HepG2 (cell line): ENCODE measurements at regions not wholly inside any gene's neighbourhood (a gene's known extent, or its start where the extent isn't known, plus 50 kb on each side); places are given as distances from the start of the nearest gene placed in this dataset.

ENCODE experiments used
- ATAC-seq: fragments of 200-7000 bp; cut with Tn5 transposase; 3 replicates; pipeline ENCODE4 v1.9.1; 2020; ENCODE audit warnings: mild to moderate bottlenecking, moderate library complexity
- BruUV-seq: library from RNA; stranded (reverse); fragments of 400-500 nt; replicated peaks from 2 replicates; lab custom pipeline; 2021; lab: Mats Ljungman, UMichigan
- CTCF ChIA-PET: fragments of 300-600 bp; formaldehyde crosslinking; extraction: SDS; loops from one replicate; lab custom pipeline; 2021; ENCODE audit warnings: low total read pairs, inconsistent platforms, low intra/inter-chr PET ratio; lab: Yijun Ruan, JAX
- POLR2A ChIA-PET: fragments of 350-600 bp; sonication (Branson Sonifier 250); formaldehyde crosslinking; loops from one replicate; lab custom pipeline; 2020; ENCODE audit warnings: antibody characterized with exemption, inconsistent platforms; lab: Yijun Ruan, JAX
- DNase-seq: peaks from one replicate; pipeline ENCODE4 v3.0.0-alpha.2; 2015; ENCODE audit warnings: low spot score
- FAIRE-seq: peaks from 3 replicates; lab custom pipeline; 2011; peaks lifted over from hg19 to GRCh38; lab: Jason Lieb, UNC
- H2AFZ ChIP-seq: one replicate; pipeline ENCODE4 v1.6.1; 2011; ENCODE audit warnings: low read length, inconsistent platforms
- H3K27ac ChIP-seq: fragments of 300-600 bp; 3 replicates; pipeline ENCODE4 v1.8.0; 2011; ENCODE audit warnings: mixed run types, mild to moderate bottlenecking, mixed read lengths, low read length, inconsistent platforms; ENCODE audit not compliant: insufficient read depth; ENCODE audit errors: extremely low read length
- H3K27me3 ChIP-seq, 2 experiments: fragments of 200-600 bp in 1 of 2; 2 replicates in 1 of 2; 3 replicates in 1 of 2; pipeline versions ENCODE4 v1.6.0 to v1.8.0; 2011; ENCODE audit warnings: low read length in 2 of 2, mild to moderate bottlenecking in 2 of 2, moderate library complexity in 2 of 2, inconsistent platforms in 1 of 2; ENCODE audit not compliant: insufficient read depth in 2 of 2, control insufficient read depth in 1 of 2
- H3K36me3 ChIP-seq, 2 experiments: fragments of 200-600 bp in 1 of 2; replicated peaks in 1 of 2; 2 replicates in 1 of 2; 3 replicates in 1 of 2; pipeline versions ENCODE4 v1.5.1 to v1.8.0; 2011; ENCODE audit warnings: low read length in 2 of 2, inconsistent platforms in 1 of 2; ENCODE audit not compliant: insufficient read depth in 2 of 2, control insufficient read depth in 1 of 2
- H3K4me1 ChIP-seq: 2 replicates; pipeline ENCODE4 v1.5.1; 2012; ENCODE audit warnings: low read length, inconsistent platforms; ENCODE audit not compliant: insufficient read depth
- H3K4me2 ChIP-seq: 2 replicates; pipeline ENCODE4 v1.6.0; 2011; ENCODE audit warnings: low read depth, low read length, inconsistent platforms
- H3K4me3 ChIP-seq, 3 experiments: fragments of 200-600 bp in 1 of 3; sonication (generic), shearing (Covaris generic) in 1 of 3; replicated peaks in 1 of 3; 2 replicates each; pipeline ENCODE4 v1.5.1; 2011 to 2016; ENCODE audit warnings: low read length in 3 of 3, inconsistent platforms in 2 of 3, low read depth in 2 of 3, mild to moderate bottlenecking in 2 of 3, control low read depth in 1 of 3, mixed read lengths in 1 of 3; ENCODE audit not compliant: insufficient read depth in 1 of 3
- H3K79me2 ChIP-seq: one replicate; pipeline ENCODE4 v1.6.1; 2011; ENCODE audit warnings: low read length, inconsistent platforms; ENCODE audit not compliant: insufficient read depth
- H3K9ac ChIP-seq: 2 replicates; pipeline ENCODE4 v1.6.0; 2011; ENCODE audit warnings: mild to moderate bottlenecking, low read depth, low read length, inconsistent platforms; ENCODE audit not compliant: insufficient read depth
- H3K9me3 ChIP-seq: 2 replicates; pipeline ENCODE4 v1.5.1; 2012; ENCODE audit warnings: mild to moderate bottlenecking, low read length
- H4K20me1 ChIP-seq: 2 replicates; pipeline ENCODE4 v1.6.0; 2011; ENCODE audit warnings: inconsistent platforms, mild to moderate bottlenecking, low read length, moderate library complexity; ENCODE audit not compliant: insufficient read depth
- CSRNP2 ChIP-seq: sonication (generic); formaldehyde crosslinking; conservative IDR thresholded peaks from 2 replicates; pipeline ENCODE4 v1.8.0; 2022; ENCODE audit warnings: low read depth, missing genetic modification reagents
- HNF4G ChIP-seq, 2 experiments: sonication (generic) in 1 of 2; formaldehyde crosslinking in 1 of 2; IDR thresholded peaks; 2 replicates each; pipeline versions ENCODE4 v1.4.0 to v1.6.1; 2011 to 2020; ENCODE audit warnings: borderline replicate concordance in 2 of 2, low read depth in 2 of 2, mild to moderate bottlenecking in 2 of 2, low read length in 1 of 2, missing genetic modification reagents in 1 of 2, moderate library complexity in 1 of 2
- HNRNPK ChIP-seq: fragments of 200-400 bp; formaldehyde crosslinking; IDR thresholded peaks from 2 replicates; pipeline ENCODE4 v1.6.1; 2018; ENCODE audit warnings: low read length, low read depth, moderate library complexity, mild to moderate bottlenecking; ENCODE audit not compliant: poor library complexity, severe bottlenecking
- NR2F1 ChIP-seq, 2 experiments: fragments of 450-650 bp in 1 of 2; formaldehyde crosslinking in 1 of 2; IDR thresholded peaks; 2 replicates each; pipeline versions ENCODE4 v1.5.0 to v1.6.1; 2016 to 2020; ENCODE audit warnings: mild to moderate bottlenecking in 1 of 2, missing compliant biosample characterization in 1 of 2, missing genetic modification reagents in 1 of 2, moderate library complexity in 1 of 2
- NR2F6 ChIP-seq, 2 experiments: IDR thresholded peaks; 2 replicates each; pipeline ENCODE4 v1.6.1; 2016; ENCODE audit warnings: antibody characterized with exemption in 1 of 2, mild to moderate bottlenecking in 1 of 2
- RFX3 ChIP-seq: IDR thresholded peaks from 2 replicates; pipeline ENCODE4 v1.6.1; 2016; ENCODE audit warnings: missing biosample characterization, missing genetic modification reagents
- STAG1 ChIP-seq: sonication (generic); formaldehyde crosslinking; IDR thresholded peaks from 2 replicates; pipeline ENCODE4 v1.4.0; 2020; ENCODE audit warnings: missing genetic modification reagents
- THAP8 ChIP-seq: sonication (generic); formaldehyde crosslinking; IDR thresholded peaks from 2 replicates; pipeline ENCODE4 v1.5.1; 2020; ENCODE audit warnings: missing genetic modification reagents, mild to moderate bottlenecking, borderline replicate concordance
- ZBTB14 ChIP-seq: sonication (generic); formaldehyde crosslinking; IDR thresholded peaks from 2 replicates; pipeline ENCODE4 v1.4.0; 2020; ENCODE audit warnings: missing genetic modification reagents
- ZC3H13 ChIP-seq: sonication (generic); formaldehyde crosslinking; IDR thresholded peaks from 2 replicates; pipeline ENCODE4 v1.8.1; 2023; ENCODE audit warnings: mild to moderate bottlenecking, missing genetic modification reagents, moderate library complexity
- ZNF562 ChIP-seq: sonication (generic); formaldehyde crosslinking; IDR thresholded peaks from 2 replicates; pipeline ENCODE4 v1.8.0; 2022; ENCODE audit warnings: missing genetic modification reagents, borderline replicate concordance
- ZNF569 ChIP-seq: sonication (generic); formaldehyde crosslinking; IDR thresholded peaks from 2 replicates; pipeline ENCODE4 v1.5.0; 2020; ENCODE audit warnings: mild to moderate bottlenecking, missing genetic modification reagents, moderate library complexity, borderline replicate concordance
- ZNF776 ChIP-seq: sonication (generic); formaldehyde crosslinking; IDR thresholded peaks from 2 replicates; pipeline ENCODE4 v1.4.0; 2020; ENCODE audit warnings: mild to moderate bottlenecking, missing genetic modification reagents
- WGBS: methylation state at CpG from one replicate; pipeline ENCODE4 v1.1.6; 2017; ENCODE audit warnings: low lambda C conversion rate; 5-methylcytosine and 5-hydroxymethylcytosine counted together
- in situ Hi-C: cut with HindIII; loops from 2 replicates; pipeline ENCODE4 v1.10.0; 2017; ENCODE audit warnings: low pct_unique_long_range_greater_than_20kb; ENCODE audit not compliant: extremely low pct_ligation_motif_present
- intact Hi-C: fragments of 100-400 bp; cut with micrococcal nuclease; formaldehyde crosslinking; loops from one replicate; pipeline ENCODE4 v1.10.0; 2022; ENCODE audit not compliant: unreplicated experiment

- no TSS peak for BruUV-seq
- DNase-seq, result no peak
- Histone ChIP-seq H3K36me3 (no peaks in the 10 kb centered on the region), H3K9me3 (peaks cover 6% of the 10 kb centered on the region), H3K27me3 (no peaks in the 10 kb centered on the region), H3K4me2 (no peak overlapping the region), H3K79me2 (no peaks in the 10 kb centered on the region), H3K27ac (no peak overlapping the region), H4K20me1 (no peaks in the 10 kb centered on the region), H3K4me3 (no peak overlapping the region), H3K9ac (no peak overlapping the region), H3K4me1 (no peaks in the 10 kb centered on the region), H2AFZ (no peak overlapping the region)
- no peak for TF ChIP-seq NR2F6 (IDR thresholded peaks at IDR 0.05)
- TF ChIP-seq NR2F6 (CRISPR knock-in tag; IDR thresholded peaks at IDR 0.05), result no peak
- TF ChIP-seq HNF4G (IDR thresholded peaks at IDR 0.05; ENCODE audit: borderline replicate concordance, low read depth, low read length), result no peak
- no peak for TF ChIP-seq HNF4G (CRISPR knock-in tag; IDR thresholded peaks at IDR 0.05; ENCODE audit: borderline replicate concordance, low read depth)
- no peak for TF ChIP-seq CSRNP2
- no peak for TF ChIP-seq ZNF569
- no peak for TF ChIP-seq STAG1
- no peak for TF ChIP-seq NR2F1 (CRISPR knock-in tag; IDR thresholded peaks at IDR 0.05)
- no peak for TF ChIP-seq ZC3H13
- in situ Hi-C loops, result no loop called here
- POLR2A ChIA-PET, result no interaction called here
- WGBS, result 19% methylated on average over 4 of the region's 4 CpGs
- intact Hi-C loops, result no loop called here
- no peak for FAIRE-seq
- no peak for ATAC-seq
- CTCF ChIA-PET, result no interaction called here
These were observed 229.2 kb downstream of the GPAM start for GRCh38 chr10:111954386-111954785.

- Histone ChIP-seq H3K79me2 (no peaks in the 10 kb centered on the region), H3K4me2 (no peak overlapping the region), H3K36me3 (no peaks in the 10 kb centered on the region), H3K9me3 (peaks cover 6% of the 10 kb centered on the region), H3K4me1 (no peaks in the 10 kb centered on the region), H4K20me1 (no peaks in the 10 kb centered on the region), H2AFZ (no peak overlapping the region), H3K27ac (no peak overlapping the region), H3K9ac (no peak overlapping the region), H3K4me3 (no peak overlapping the region), H3K27me3 (no peaks in the 10 kb centered on the region)
- intact Hi-C loops, result no loop called here
- CTCF ChIA-PET, result no interaction called here
- in situ Hi-C loops, result no loop called here
- WGBS, result 14% methylated on average over 6 of the region's 6 CpGs
- no TSS peak for BruUV-seq
- POLR2A ChIA-PET, result no interaction called here
- TF ChIP-seq HNRNPK, result no peak
- TF ChIP-seq ZNF562 (CRISPR knock-in tag), result no peak
- no peak for TF ChIP-seq THAP8 (CRISPR knock-in tag)
- no peak for TF ChIP-seq ZNF776 (CRISPR knock-in tag)
- TF ChIP-seq ZBTB14 (CRISPR knock-in tag), result no peak
- TF ChIP-seq RFX3 (CRISPR knock-in tag), result no peak
- no peak for DNase-seq
- no peak for ATAC-seq
- FAIRE-seq, result no peak
These were observed 226.7 kb downstream of the GPAM start for GRCh38 chr10:111956841-111957240.
